ENCODE measurements at regions not wholly inside any gene's neighbourhood (a gene's known extent, or its start where the extent isn't known, plus 50 kb on each side); places are given as distances from the start of the nearest gene placed in this dataset.

GRCh38 chr7:16015981-16016380 is 329.5 kb upstream of the MEOX2 start:
- Histone ChIP-seq H3K27me3 (ENCODE audit: control insufficient read depth in 2 of 2, insufficient read depth in 2 of 2, low read length in 2 of 2) (no peaks in the 10 kb centered on the region), H3K4me3 (ENCODE audit: low read length in 2 of 2) (no peak overlapping the region)

GRCh38 chr7:16014031-16014430 is 327.5 kb upstream of the MEOX2 start:
- H3K27me3 ChIP-seq (ENCODE audit: control insufficient read depth in 2 of 2, insufficient read depth in 2 of 2, low read length in 2 of 2) = no peaks in the 10 kb centered on the region
- H3K4me3 ChIP-seq (ENCODE audit: low read length in 2 of 2) = no peak overlapping the region
- no peaks in the 10 kb centered on the region for H3K9me3 ChIP-seq (ENCODE audit: control insufficient read depth in 2 of 2, low read length in 2 of 2)
- H3K27ac ChIP-seq (ENCODE audit: low read depth in 2 of 2, low read length in 2 of 2) = no peak overlapping the region
- no peaks in the 10 kb centered on the region for H3K36me3 ChIP-seq (ENCODE audit: control insufficient read depth in 2 of 2, insufficient read depth in 2 of 2, low read length in 2 of 2)
- no peak overlapping the region for H3K9ac ChIP-seq (ENCODE audit: low read depth in 1 of 2, low read length in 2 of 2)
- no peaks in the 10 kb centered on the region for H3K4me1 ChIP-seq (ENCODE audit: control insufficient read depth in 2 of 2, insufficient read depth in 2 of 2, low read length in 2 of 2)

More at GRCh38 chr7:16015981-16016380, 329.5 kb upstream of the MEOX2 start:
- Histone ChIP-seq H3K4me1 (ENCODE audit: control insufficient read depth in 2 of 2, insufficient read depth in 2 of 2, low read length in 2 of 2) (no peaks in the 10 kb centered on the region), H3K36me3 (ENCODE audit: control insufficient read depth in 2 of 2, insufficient read depth in 2 of 2, low read length in 2 of 2) (no peaks in the 10 kb centered on the region), H3K9ac (ENCODE audit: low read depth in 1 of 2, low read length in 2 of 2) (no peak overlapping the region), H3K9me3 (ENCODE audit: control insufficient read depth in 2 of 2, low read length in 2 of 2) (no peaks in the 10 kb centered on the region), H3K27ac (ENCODE audit: low read depth in 2 of 2, low read length in 2 of 2) (no peak overlapping the region)

- no peak overlapping the region for H3K4me3 ChIP-seq (ENCODE audit: low read length in 2 of 2)
- no peak overlapping the region for H3K27ac ChIP-seq (ENCODE audit: low read depth in 2 of 2, low read length in 2 of 2)
Observed at GRCh38 chr7:16007911-16008310, 321.4 kb upstream of the MEOX2 start.

GRCh38 chr7:16004702-16005101 is 318.2 kb upstream of the MEOX2 start:
- no peaks in the 10 kb centered on the region for H3K9me3 ChIP-seq (ENCODE audit: control insufficient read depth in 2 of 2, low read length in 2 of 2)
- H3K27ac ChIP-seq (ENCODE audit: low read depth in 2 of 2, low read length in 2 of 2) = no peak overlapping the region
- no peak overlapping the region for H3K4me3 ChIP-seq (ENCODE audit: low read length in 2 of 2)
- no peak overlapping the region for H3K9ac ChIP-seq (ENCODE audit: low read depth in 1 of 2, low read length in 2 of 2)
- no peaks in the 10 kb centered on the region for H3K4me1 ChIP-seq (ENCODE audit: control insufficient read depth in 2 of 2, insufficient read depth in 2 of 2, low read length in 2 of 2)
- H3K27me3 ChIP-seq (ENCODE audit: control insufficient read depth in 2 of 2, insufficient read depth in 2 of 2, low read length in 2 of 2) = no peaks in the 10 kb centered on the region
- no peaks in the 10 kb centered on the region for H3K36me3 ChIP-seq (ENCODE audit: control insufficient read depth in 2 of 2, insufficient read depth in 2 of 2, low read length in 2 of 2)

More at GRCh38 chr7:16007911-16008310, 321.4 kb upstream of the MEOX2 start:
- Histone ChIP-seq H3K4me1 (ENCODE audit: control insufficient read depth in 2 of 2, insufficient read depth in 2 of 2, low read length in 2 of 2) (no peaks in the 10 kb centered on the region), H3K36me3 (ENCODE audit: control insufficient read depth in 2 of 2, insufficient read depth in 2 of 2, low read length in 2 of 2) (no peaks in the 10 kb centered on the region), H3K27me3 (ENCODE audit: control insufficient read depth in 2 of 2, insufficient read depth in 2 of 2, low read length in 2 of 2) (no peaks in the 10 kb centered on the region), H3K9me3 (ENCODE audit: control insufficient read depth in 2 of 2, low read length in 2 of 2) (no peaks in the 10 kb centered on the region), H3K9ac (ENCODE audit: low read depth in 1 of 2, low read length in 2 of 2) (no peak overlapping the region)

- H3K27me3 ChIP-seq (ENCODE audit: control insufficient read depth in 2 of 2, insufficient read depth in 2 of 2, low read length in 2 of 2) = no peaks in the 10 kb centered on the region
Observed at GRCh38 chr7:16001477-16001876, 315.0 kb upstream of the MEOX2 start.

GRCh38 chr7:15998617-15999016 is 312.1 kb upstream of the MEOX2 start:
- no peaks in the 10 kb centered on the region for H3K27me3 ChIP-seq (ENCODE audit: control insufficient read depth in 2 of 2, insufficient read depth in 2 of 2, low read length in 2 of 2)
- no peak overlapping the region for H3K27ac ChIP-seq (ENCODE audit: low read depth in 2 of 2, low read length in 2 of 2)
- no peaks in the 10 kb centered on the region for H3K9me3 ChIP-seq (ENCODE audit: control insufficient read depth in 2 of 2, low read length in 2 of 2)
- no peak overlapping the region for H3K9ac ChIP-seq (ENCODE audit: low read depth in 1 of 2, low read length in 2 of 2)
- no peaks in the 10 kb centered on the region for H3K4me1 ChIP-seq (ENCODE audit: control insufficient read depth in 2 of 2, insufficient read depth in 2 of 2, low read length in 2 of 2)
- H3K4me3 ChIP-seq (ENCODE audit: low read length in 2 of 2) = no peak overlapping the region
- H3K36me3 ChIP-seq (ENCODE audit: control insufficient read depth in 2 of 2, insufficient read depth in 2 of 2, low read length in 2 of 2) = no peaks in the 10 kb centered on the region

More at GRCh38 chr7:16001477-16001876, 315.0 kb upstream of the MEOX2 start:
- Histone ChIP-seq H3K9ac (ENCODE audit: low read depth in 1 of 2, low read length in 2 of 2) (no peak overlapping the region), H3K4me3 (ENCODE audit: low read length in 2 of 2) (no peak overlapping the region), H3K9me3 (ENCODE audit: control insufficient read depth in 2 of 2, low read length in 2 of 2) (no peaks in the 10 kb centered on the region), H3K36me3 (ENCODE audit: control insufficient read depth in 2 of 2, insufficient read depth in 2 of 2, low read length in 2 of 2) (no peaks in the 10 kb centered on the region), H3K27ac (ENCODE audit: low read depth in 2 of 2, low read length in 2 of 2) (no peak overlapping the region), H3K4me1 (ENCODE audit: control insufficient read depth in 2 of 2, insufficient read depth in 2 of 2, low read length in 2 of 2) (no peaks in the 10 kb centered on the region)

- no peak overlapping the region for H3K27ac ChIP-seq (ENCODE audit: low read depth in 2 of 2, low read length in 2 of 2)
- no peaks in the 10 kb centered on the region for H3K27me3 ChIP-seq (ENCODE audit: control insufficient read depth in 2 of 2, insufficient read depth in 2 of 2, low read length in 2 of 2)
- H3K4me1 ChIP-seq (ENCODE audit: control insufficient read depth in 2 of 2, insufficient read depth in 2 of 2, low read length in 2 of 2) = no peaks in the 10 kb centered on the region
- H3K9ac ChIP-seq (ENCODE audit: low read depth in 1 of 2, low read length in 2 of 2) = no peak overlapping the region
- no peaks in the 10 kb centered on the region for H3K9me3 ChIP-seq (ENCODE audit: control insufficient read depth in 2 of 2, low read length in 2 of 2)
- no peak overlapping the region for H3K4me3 ChIP-seq (ENCODE audit: low read length in 2 of 2)
- H3K36me3 ChIP-seq (ENCODE audit: control insufficient read depth in 2 of 2, insufficient read depth in 2 of 2, low read length in 2 of 2) = no peaks in the 10 kb centered on the region
Observed at GRCh38 chr7:15995027-15995426, 308.5 kb upstream of the MEOX2 start.

GRCh38 chr7:15989194-15989593 is 302.7 kb upstream of the MEOX2 start:
- Histone ChIP-seq H3K36me3 (ENCODE audit: control insufficient read depth in 2 of 2, insufficient read depth in 2 of 2, low read length in 2 of 2) (no peaks in the 10 kb centered on the region), H3K27ac (ENCODE audit: low read depth in 2 of 2, low read length in 2 of 2) (no peak overlapping the region), H3K4me1 (ENCODE audit: control insufficient read depth in 2 of 2, insufficient read depth in 2 of 2, low read length in 2 of 2) (no peaks in the 10 kb centered on the region), H3K9ac (ENCODE audit: low read depth in 1 of 2, low read length in 2 of 2) (no peak overlapping the region), H3K27me3 (ENCODE audit: control insufficient read depth in 2 of 2, insufficient read depth in 2 of 2, low read length in 2 of 2) (no peaks in the 10 kb centered on the region), H3K9me3 (ENCODE audit: control insufficient read depth in 2 of 2, low read length in 2 of 2) (no peaks in the 10 kb centered on the region), H3K4me3 (ENCODE audit: low read length in 2 of 2) (no peak overlapping the region)

- no peaks in the 10 kb centered on the region for H3K36me3 ChIP-seq (ENCODE audit: control insufficient read depth in 2 of 2, insufficient read depth in 2 of 2, low read length in 2 of 2)
- H3K4me3 ChIP-seq (ENCODE audit: low read length in 2 of 2) = no peak overlapping the region
- H3K27ac ChIP-seq (ENCODE audit: low read depth in 2 of 2, low read length in 2 of 2) = no peak overlapping the region
Observed at GRCh38 chr7:15985587-15986384, 299.3 kb upstream of the MEOX2 start.

GRCh38 chr7:15977663-15978062 is 291.2 kb upstream of the MEOX2 start:
- no peaks in the 10 kb centered on the region for H3K4me1 ChIP-seq (ENCODE audit: control insufficient read depth in 2 of 2, insufficient read depth in 2 of 2, low read length in 2 of 2)
- no peaks in the 10 kb centered on the region for H3K9me3 ChIP-seq (ENCODE audit: control insufficient read depth in 2 of 2, low read length in 2 of 2)
- H3K36me3 ChIP-seq (ENCODE audit: control insufficient read depth in 2 of 2, insufficient read depth in 2 of 2, low read length in 2 of 2) = no peaks in the 10 kb centered on the region
- no peak overlapping the region for H3K27ac ChIP-seq (ENCODE audit: low read depth in 2 of 2, low read length in 2 of 2)
- H3K4me3 ChIP-seq (ENCODE audit: low read length in 2 of 2) = no peak overlapping the region
- no peaks in the 10 kb centered on the region for H3K27me3 ChIP-seq (ENCODE audit: control insufficient read depth in 2 of 2, insufficient read depth in 2 of 2, low read length in 2 of 2)
- H3K9ac ChIP-seq (ENCODE audit: low read depth in 1 of 2, low read length in 2 of 2) = no peak overlapping the region

More at GRCh38 chr7:15985587-15986384, 299.3 kb upstream of the MEOX2 start:
- H3K27me3 ChIP-seq (ENCODE audit: control insufficient read depth in 2 of 2, insufficient read depth in 2 of 2, low read length in 2 of 2) = no peaks in the 10 kb centered on the region
- H3K9me3 ChIP-seq (ENCODE audit: control insufficient read depth in 2 of 2, low read length in 2 of 2) = no peaks in the 10 kb centered on the region
- H3K4me1 ChIP-seq (ENCODE audit: control insufficient read depth in 2 of 2, insufficient read depth in 2 of 2, low read length in 2 of 2) = no peaks in the 10 kb centered on the region
- H3K9ac ChIP-seq (ENCODE audit: low read depth in 1 of 2, low read length in 2 of 2) = no peak overlapping the region
